Mucosa of stomach (tissue), 1 donor: ENCODE measurements at regions not wholly inside any gene's neighbourhood (a gene's known extent, or its start where the extent isn't known, plus 50 kb on each side); places are given as distances from the start of the nearest gene placed in this dataset.

Experiments used
- H3K27me3 ChIP-seq: one replicate; pipeline ENCODE4 v1.7.0; 2013; ENCODE audit warnings: mild to moderate bottlenecking, low read length; ENCODE audit not compliant: control insufficient read depth, insufficient read depth
- H3K36me3 ChIP-seq: one replicate; pipeline ENCODE4 v1.7.0; 2013; ENCODE audit warnings: low read length; ENCODE audit not compliant: control insufficient read depth, insufficient read depth
- H3K4me1 ChIP-seq: one replicate; pipeline ENCODE4 v1.7.0; 2013; ENCODE audit warnings: mild to moderate bottlenecking, low read length; ENCODE audit not compliant: control insufficient read depth, insufficient read depth
- H3K4me3 ChIP-seq: one replicate; pipeline ENCODE4 v1.7.0; 2013; ENCODE audit warnings: low read length
- H3K9ac ChIP-seq: one replicate; pipeline ENCODE4 v1.7.0; 2013; ENCODE audit warnings: mild to moderate bottlenecking, low read length, moderate library complexity
- H3K9me3 ChIP-seq: one replicate; pipeline ENCODE4 v1.7.0; 2013; ENCODE audit warnings: mild to moderate bottlenecking, low read length, moderate library complexity; ENCODE audit not compliant: control insufficient read depth
- donor health status: Pancreatic carcinoma.

DNA sequence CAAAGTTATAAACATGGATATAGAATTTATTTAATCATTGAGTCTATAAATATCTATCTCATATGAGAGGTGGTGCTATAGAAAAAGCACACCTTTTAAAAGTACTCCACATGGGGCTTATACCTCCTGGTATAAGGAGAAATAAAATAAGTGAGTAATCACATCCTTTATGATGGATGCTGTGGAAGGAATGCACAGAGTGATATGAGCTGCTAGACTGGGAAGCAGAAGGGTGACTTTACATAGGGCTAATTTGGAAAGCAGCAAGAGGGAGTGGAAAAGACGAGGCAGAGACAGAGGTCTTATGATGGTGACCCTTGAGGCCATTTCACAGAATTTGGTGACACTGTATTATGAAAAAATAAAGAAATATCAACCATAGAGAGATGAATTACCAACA lies 59.4 kb upstream of the AHR start:
- Histone ChIP-seq H3K27me3 (no peaks in the 10 kb centered on the region), H3K36me3 (no peaks in the 10 kb centered on the region), H3K9me3 (no peaks in the 10 kb centered on the region), H3K4me1 (peaks cover 9% of the 10 kb centered on the region), H3K9ac (no peak overlapping the region), H3K4me3 (no peak overlapping the region)

DNA sequence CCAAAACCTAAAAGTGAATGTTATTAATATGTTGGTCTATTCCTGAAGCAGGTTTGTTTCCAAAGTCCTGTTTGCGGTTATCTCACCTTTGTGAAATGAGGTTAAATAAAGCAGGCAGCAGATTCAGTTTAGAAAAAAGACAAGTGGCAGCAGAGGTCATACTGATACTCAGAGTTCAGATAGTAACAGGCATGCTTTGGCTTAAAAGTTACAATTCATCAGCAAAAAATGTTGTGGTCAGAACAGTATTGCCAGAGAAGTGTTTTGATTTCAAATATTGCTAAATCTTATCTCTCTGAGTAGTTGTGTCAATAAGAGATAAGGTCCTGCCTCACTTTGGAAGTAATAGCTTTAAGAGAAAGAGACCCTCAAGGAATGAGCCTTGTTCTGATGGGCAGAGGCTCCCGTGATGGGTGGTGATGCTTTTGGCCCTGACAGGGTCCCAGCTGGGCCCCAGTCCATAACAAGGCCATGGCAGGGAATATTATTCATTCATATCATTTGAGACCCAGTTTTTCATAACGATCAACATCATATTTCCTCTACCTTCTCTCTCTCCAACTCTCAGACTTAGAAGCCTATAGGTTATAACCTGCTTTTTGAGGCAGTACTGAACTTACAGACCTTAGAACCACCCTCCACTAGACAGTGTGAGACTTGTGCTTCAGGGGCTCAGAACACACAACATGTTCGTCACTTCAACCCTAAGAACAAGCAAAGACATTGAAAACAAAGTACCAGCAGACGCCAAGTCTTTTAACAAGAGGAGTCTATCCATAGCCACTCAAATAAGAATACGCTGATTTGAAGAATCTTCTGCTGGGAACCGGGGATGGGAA lies 58.5 kb upstream of the AHR start:
- Histone ChIP-seq H3K4me1 (peaks cover 9% of the 10 kb centered on the region), H3K4me3 (no peak overlapping the region), H3K36me3 (no peaks in the 10 kb centered on the region), H3K9me3 (no peaks in the 10 kb centered on the region), H3K27me3 (no peaks in the 10 kb centered on the region), H3K9ac (no peak overlapping the region)

DNA sequence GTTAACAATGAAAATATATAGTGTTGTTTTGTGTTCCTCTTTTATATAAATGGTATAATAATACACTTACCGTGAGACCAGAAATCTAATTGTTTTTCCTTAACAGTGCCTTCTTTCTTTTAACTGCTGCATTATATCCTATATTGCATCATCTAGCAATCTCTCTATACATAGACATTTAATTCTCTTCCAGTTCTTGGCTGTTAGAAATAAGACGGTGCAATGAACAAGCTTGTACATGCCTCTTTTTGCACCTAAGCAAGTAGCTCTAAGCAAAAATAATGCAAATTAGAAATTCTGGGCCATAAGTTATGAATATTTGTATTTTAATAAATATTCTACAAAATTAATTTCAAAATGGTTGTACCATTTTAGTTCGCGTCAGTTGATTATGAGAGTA lies 55.9 kb upstream of the AHR start:
- Histone ChIP-seq H3K9me3 (no peaks in the 10 kb centered on the region), H3K36me3 (no peaks in the 10 kb centered on the region), H3K4me1 (peaks cover 9% of the 10 kb centered on the region), H3K4me3 (no peak overlapping the region), H3K9ac (no peak overlapping the region), H3K27me3 (no peaks in the 10 kb centered on the region)

DNA sequence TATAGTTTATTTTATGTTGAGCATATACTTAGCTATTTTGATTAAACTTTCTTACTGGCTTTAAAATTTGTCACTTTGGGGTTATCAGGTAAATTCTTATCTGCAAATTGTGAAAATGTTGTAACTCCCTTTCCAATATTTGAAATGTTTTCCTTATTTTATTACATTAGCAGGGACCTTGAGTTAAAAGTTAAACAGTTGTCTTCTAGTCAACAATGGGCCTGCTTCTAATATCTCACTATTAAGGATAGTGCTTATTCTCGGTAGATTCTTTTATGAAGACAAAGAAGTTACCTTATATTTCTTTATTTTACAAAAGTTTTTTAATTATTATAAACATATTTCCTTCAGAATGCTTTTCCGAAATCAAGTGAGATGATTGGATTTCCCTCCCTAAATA lies 53.7 kb upstream of the AHR start:
- Histone ChIP-seq H3K4me1 (peaks cover 8% of the 10 kb centered on the region), H3K9me3 (no peaks in the 10 kb centered on the region), H3K27me3 (no peaks in the 10 kb centered on the region), H3K36me3 (no peaks in the 10 kb centered on the region), H3K4me3 (no peak overlapping the region), H3K9ac (no peak overlapping the region)

DNA sequence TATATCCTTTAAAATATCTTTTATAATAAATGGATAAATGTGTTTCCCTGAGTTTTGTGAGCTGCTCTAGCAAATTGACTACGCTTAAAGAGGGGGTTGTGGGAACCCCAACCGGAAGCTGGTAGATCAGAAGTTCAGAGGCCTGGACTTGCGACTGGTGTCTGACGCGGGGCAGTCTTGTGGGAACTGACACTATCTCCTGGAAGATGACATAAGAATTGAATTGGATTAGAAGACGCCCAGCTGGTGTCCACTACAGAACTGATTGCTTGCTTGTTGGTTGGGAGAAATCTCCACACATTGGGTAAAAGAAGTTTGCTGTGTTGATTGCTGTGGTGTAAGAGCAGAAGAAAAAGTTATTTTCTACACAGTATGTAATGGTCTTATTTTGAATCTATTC lies 51.1 kb upstream of the AHR start:
- Histone ChIP-seq H3K4me3 (no peak overlapping the region), H3K4me1 (peaks cover 5% of the 10 kb centered on the region), H3K9me3 (no peaks in the 10 kb centered on the region)

DNA sequence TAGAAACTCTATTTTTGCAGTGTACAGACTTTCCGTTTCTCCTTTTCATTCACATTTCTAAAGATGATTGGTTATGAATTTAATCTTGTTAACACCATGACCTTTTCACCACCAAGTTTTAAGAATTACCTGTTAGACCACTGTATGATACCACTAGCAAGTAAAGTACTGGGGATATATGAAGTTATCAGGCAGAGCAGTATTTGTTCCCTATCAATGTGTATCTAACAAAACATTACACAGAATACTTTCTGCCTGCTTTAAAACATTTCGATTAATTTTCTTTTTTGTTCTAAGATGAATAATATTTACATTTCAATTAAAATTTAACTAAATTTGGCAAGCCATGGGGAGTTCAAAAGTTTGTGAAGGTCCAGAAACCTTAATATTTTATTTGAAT lies 49.9 kb upstream of the AHR start:
- Histone ChIP-seq H3K9ac (no peak overlapping the region), H3K9me3 (no peaks in the 10 kb centered on the region), H3K4me1 (peaks cover 5% of the 10 kb centered on the region), H3K27me3 (no peaks in the 10 kb centered on the region), H3K4me3 (no peak overlapping the region), H3K36me3 (no peaks in the 10 kb centered on the region)

More for the DNA sequence above, 51.1 kb upstream of the AHR start:
- H3K36me3 ChIP-seq = no peaks in the 10 kb centered on the region
- no peaks in the 10 kb centered on the region for H3K27me3 ChIP-seq
- no peak overlapping the region for H3K9ac ChIP-seq
